ENCODE measurements at regions not wholly inside any gene's neighbourhood (a gene's known extent, or its start where the extent isn't known, plus 50 kb on each side); places are given as distances from the start of the nearest gene placed in this dataset.

GRCh38 chr3:117589454-117589853 lies 879.9 kb downstream of the TUSC7 start:
- no peak for DNase-seq

GRCh38 chr3:117595615-117596014 lies 886.0 kb downstream of the TUSC7 start:
- DNase-seq = no peak

GRCh38 chr3:117596503-117596902 lies 886.9 kb downstream of the TUSC7 start:
- no peak for DNase-seq

GRCh38 chr3:117597865-117598264 lies 888.3 kb downstream of the TUSC7 start:
- no peak for DNase-seq

- DNase-seq = no peak
Measured at GRCh38 chr3:117600112-117600511, 890.5 kb downstream of the TUSC7 start.

GRCh38 chr3:117600666-117601065 lies 891.1 kb downstream of the TUSC7 start:
- no peak for DNase-seq

- no peak for DNase-seq
Measured at GRCh38 chr3:117602058-117602644, 892.6 kb downstream of the TUSC7 start.

GRCh38 chr3:117603097-117603496 lies 893.5 kb downstream of the TUSC7 start:
- no peak for DNase-seq

GRCh38 chr3:117606866-117607265 lies 897.3 kb downstream of the TUSC7 start:
- DNase-seq = no peak

- no peak for DNase-seq
Measured at GRCh38 chr3:117609330-117609729, 899.8 kb downstream of the TUSC7 start.

GRCh38 chr3:117610156-117610555 lies 900.6 kb downstream of the TUSC7 start:
- DNase-seq = no peak

GRCh38 chr3:117611211-117611610 lies 901.6 kb downstream of the TUSC7 start:
- DNase-seq = no peak

- DNase-seq = no peak
Measured at GRCh38 chr3:117616227-117616626, 906.6 kb downstream of the TUSC7 start.

- no peak for DNase-seq
Measured at GRCh38 chr3:117617906-117618305, 908.3 kb downstream of the TUSC7 start.

- no peak for DNase-seq
Measured at GRCh38 chr3:117618462-117618861, 908.9 kb downstream of the TUSC7 start.

GRCh38 chr3:117619805-117620204 lies 910.2 kb downstream of the TUSC7 start:
- no peak for DNase-seq

- DNase-seq = no peak
Measured at GRCh38 chr3:117622171-117622841, 912.7 kb downstream of the TUSC7 start.

- no peak for DNase-seq
Measured at GRCh38 chr3:117624424-117624823, 914.8 kb downstream of the TUSC7 start.

- DNase-seq = no peak
Measured at GRCh38 chr3:117625174-117625573, 915.6 kb downstream of the TUSC7 start.

- no peak for DNase-seq
Measured at GRCh38 chr3:117626577-117626976, 917.0 kb downstream of the TUSC7 start.

GRCh38 chr3:117628823-117629291 lies 919.3 kb downstream of the TUSC7 start:
- no peak for DNase-seq

GRCh38 chr3:117629505-117629904 lies 919.9 kb downstream of the TUSC7 start:
- no peak for DNase-seq

- DNase-seq = no peak
Measured at GRCh38 chr3:117630469-117630868, 920.9 kb downstream of the TUSC7 start.

GRCh38 chr3:117630885-117631284 lies 921.3 kb downstream of the TUSC7 start:
- DNase-seq = no peak

- no peak for DNase-seq
Measured at GRCh38 chr3:117631781-117632180, 922.2 kb downstream of the TUSC7 start.
